HG03108 (cell line): ENCODE measurements at regions not wholly inside any gene's neighbourhood (a gene's known extent, or its start where the extent isn't known, plus 50 kb on each side); places are given as distances from the start of the nearest gene placed in this dataset.
A peak's percentile ranks its signal among the peaks of the same experiment; 100 is the strongest.

ENCODE experiments used
- ATAC-seq: cut with Tn5 transposase; IDR thresholded peaks from one replicate; pipeline ENCODE4 v1.9.1; 2021; ENCODE audit warnings: moderate library complexity; ENCODE audit not compliant: unreplicated experiment

GRCh38 chr4:18369561-18369960, 348.0 kb upstream of the LCORL start:
- no peak for ATAC-seq

GRCh38 chr4:18366892-18367291, 345.3 kb upstream of the LCORL start:
- ATAC-seq: peak; percentile 89

- ATAC-seq: no peak
Measured at GRCh38 chr4:18366136-18366535, 344.6 kb upstream of the LCORL start.

- ATAC-seq: no peak
Measured at GRCh38 chr4:18343581-18343980, 322.0 kb upstream of the LCORL start.

GRCh38 chr4:18342847-18343246, 321.3 kb upstream of the LCORL start:
- ATAC-seq: no peak

GRCh38 chr4:18321956-18322530, 300.5 kb upstream of the LCORL start:
- no peak for ATAC-seq

GRCh38 chr4:18319431-18319830, 297.9 kb upstream of the LCORL start:
- no peak for ATAC-seq

GRCh38 chr4:18318682-18319388, 297.3 kb upstream of the LCORL start:
- ATAC-seq: no peak

GRCh38 chr4:18314731-18315130, 293.2 kb upstream of the LCORL start:
- ATAC-seq: no peak

GRCh38 chr4:18297684-18298083, 276.1 kb upstream of the LCORL start:
- ATAC-seq: no peak

GRCh38 chr4:18296411-18296810, 274.9 kb upstream of the LCORL start:
- ATAC-seq: no peak

- no peak for ATAC-seq
Measured at GRCh38 chr4:18294846-18295245, 273.3 kb upstream of the LCORL start.

- no peak for ATAC-seq
Measured at GRCh38 chr4:18294021-18294420, 272.5 kb upstream of the LCORL start.

GRCh38 chr4:18292411-18292810, 270.9 kb upstream of the LCORL start:
- ATAC-seq: no peak

- no peak for ATAC-seq
Measured at GRCh38 chr4:18291981-18292380, 270.4 kb upstream of the LCORL start.

- no peak for ATAC-seq
Measured at GRCh38 chr4:18291256-18291655, 269.7 kb upstream of the LCORL start.

- ATAC-seq: no peak
Measured at GRCh38 chr4:18285357-18285756, 263.8 kb upstream of the LCORL start.

- no peak for ATAC-seq
Measured at GRCh38 chr4:18278244-18278643, 256.7 kb upstream of the LCORL start.

- no peak for ATAC-seq
Measured at GRCh38 chr4:18262832-18263231, 241.3 kb upstream of the LCORL start.

GRCh38 chr4:18252052-18252451, 230.5 kb upstream of the LCORL start:
- ATAC-seq: no peak

GRCh38 chr4:18250564-18250963, 229.0 kb upstream of the LCORL start:
- no peak for ATAC-seq

GRCh38 chr4:18248611-18249010, 227.1 kb upstream of the LCORL start:
- no peak for ATAC-seq

GRCh38 chr4:18247189-18247588, 225.6 kb upstream of the LCORL start:
- no peak for ATAC-seq
